Esophagus mucosa (tissue), 1 donor: ENCODE measurements at regions not wholly inside any gene's neighbourhood (a gene's known extent, or its start where the extent isn't known, plus 50 kb on each side); places are given as distances from the start of the nearest gene placed in this dataset.
"Not testable (repeated sequence)": the region's sequence is repeated elsewhere in the genome, so short reads cannot be mapped to it uniquely, and the experiment has no call there.

Experiments
- ATAC-seq: fragments of 200-7000 bp; cut with Tn5 transposase; one replicate; pipeline ENCODE4 v1.9.1; 2020
- donor health status: DM: yes; HTN: yes; CAD: no.

DNA sequence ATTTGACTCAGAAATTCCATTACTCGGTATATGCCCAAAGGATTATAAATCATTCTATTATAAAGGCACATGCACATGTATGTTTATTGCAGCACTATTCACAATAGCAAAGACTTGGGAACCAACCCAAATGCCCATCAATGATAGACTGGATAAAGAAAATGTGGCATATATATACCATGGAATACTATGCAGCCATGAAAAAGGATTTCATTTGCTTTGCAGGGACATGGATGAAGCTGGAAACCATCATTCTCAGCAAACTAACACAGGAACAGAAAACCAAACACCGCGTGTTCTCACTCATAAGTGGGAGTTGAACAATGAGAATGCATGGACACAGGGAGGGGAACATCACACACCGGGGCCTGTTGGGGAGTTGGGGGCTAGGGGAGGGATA is 1297.1 kb downstream of the TBC1D22A start:
- ATAC-seq = not testable (repeated sequence)

DNA sequence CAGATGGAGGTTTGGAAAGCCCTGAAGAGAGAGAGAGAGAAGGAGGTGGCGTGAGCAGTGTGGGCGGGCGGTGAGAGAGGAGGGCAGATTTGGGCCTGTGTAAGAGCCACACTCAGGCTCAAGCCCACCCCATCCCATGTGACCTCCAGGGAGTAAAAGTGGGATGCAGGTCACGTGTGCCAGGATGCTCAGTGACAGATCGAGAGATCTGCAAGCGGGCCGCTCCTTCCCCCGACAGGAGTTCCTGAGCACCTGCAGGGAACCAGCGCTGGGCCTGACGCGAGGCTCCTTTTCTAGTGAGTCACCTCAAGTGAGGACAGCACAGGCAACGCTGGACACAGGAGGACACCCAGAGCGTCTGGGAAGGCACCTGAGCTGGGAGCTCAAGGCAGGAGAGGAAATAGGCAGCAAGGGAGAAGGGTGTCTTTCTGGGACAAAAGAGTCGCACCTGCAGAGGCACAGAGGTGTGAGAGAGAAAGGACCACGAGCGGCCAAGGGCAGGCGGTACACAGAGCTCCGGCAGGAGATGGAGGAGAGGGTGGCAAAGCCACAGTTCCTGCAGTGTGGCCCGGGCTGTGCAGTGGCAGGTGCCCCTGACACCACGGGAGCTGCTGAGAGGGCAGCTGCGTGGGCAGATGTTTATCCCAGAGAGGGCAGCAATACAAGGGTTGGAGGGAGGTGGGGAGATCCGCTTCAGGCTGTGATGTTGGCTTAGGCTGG is 1294.8 kb downstream of the TBC1D22A start:
- peak; percentile 15 for ATAC-seq

DNA sequence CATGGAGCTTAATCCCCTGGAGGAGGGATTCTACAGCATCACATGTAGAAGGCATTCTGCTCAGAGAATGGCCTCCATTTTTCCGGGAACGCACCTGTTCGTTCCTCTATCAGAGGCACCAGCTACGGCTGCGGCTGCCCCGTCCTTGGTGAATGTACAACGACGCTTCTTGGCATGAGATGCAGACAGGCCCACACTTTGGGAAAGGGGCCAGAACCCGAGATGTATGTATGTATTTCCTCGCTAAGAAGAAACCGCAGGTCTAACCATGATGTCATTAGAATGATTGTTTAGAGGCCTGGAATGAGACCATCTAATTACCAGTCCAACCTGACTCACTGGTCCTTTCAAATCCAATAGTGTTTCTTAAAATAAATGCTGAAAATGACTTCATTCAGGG is 1293.4 kb downstream of the TBC1D22A start:
- no peak for ATAC-seq

DNA sequence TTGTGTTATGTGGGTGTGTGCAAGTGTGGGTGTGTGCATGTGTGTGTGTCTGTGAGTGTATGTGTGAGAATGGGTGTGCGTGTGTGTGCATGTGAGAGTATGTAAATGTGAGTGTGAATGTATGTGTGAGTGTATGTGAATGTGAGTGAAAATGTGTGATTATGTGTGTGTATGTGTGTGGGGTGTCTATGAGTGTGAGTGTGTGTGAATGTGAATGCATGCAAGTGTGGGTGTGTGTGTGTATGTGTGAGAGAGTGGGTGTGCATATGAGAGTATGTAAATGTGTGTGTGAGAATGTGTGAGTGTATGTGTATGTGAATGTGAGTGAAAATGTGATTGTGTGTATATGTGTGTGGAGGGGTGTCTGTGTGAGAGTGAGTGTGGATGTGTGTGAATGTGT is 1292.7 kb downstream of the TBC1D22A start:
- no peak for ATAC-seq

DNA sequence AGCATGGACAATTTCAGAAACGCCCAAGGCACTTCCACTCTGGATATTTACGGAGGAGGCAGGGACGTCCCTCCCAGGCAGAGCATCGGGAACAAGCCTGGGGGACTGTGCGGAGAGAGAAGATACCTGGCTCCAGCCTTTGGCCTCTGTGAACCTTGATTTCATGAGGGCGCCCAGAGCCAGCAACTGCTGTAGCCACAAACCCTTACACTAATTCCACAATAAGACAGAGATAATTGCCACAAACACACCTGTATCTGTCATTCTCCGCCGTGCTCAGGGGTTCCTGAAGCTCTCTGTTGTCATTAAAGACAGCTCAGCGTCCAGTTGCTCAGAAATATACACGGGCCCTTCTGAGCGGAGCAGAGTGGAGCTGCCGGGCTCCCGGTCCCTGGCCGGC is 1292.1 kb downstream of the TBC1D22A start:
- ATAC-seq = no peak

DNA sequence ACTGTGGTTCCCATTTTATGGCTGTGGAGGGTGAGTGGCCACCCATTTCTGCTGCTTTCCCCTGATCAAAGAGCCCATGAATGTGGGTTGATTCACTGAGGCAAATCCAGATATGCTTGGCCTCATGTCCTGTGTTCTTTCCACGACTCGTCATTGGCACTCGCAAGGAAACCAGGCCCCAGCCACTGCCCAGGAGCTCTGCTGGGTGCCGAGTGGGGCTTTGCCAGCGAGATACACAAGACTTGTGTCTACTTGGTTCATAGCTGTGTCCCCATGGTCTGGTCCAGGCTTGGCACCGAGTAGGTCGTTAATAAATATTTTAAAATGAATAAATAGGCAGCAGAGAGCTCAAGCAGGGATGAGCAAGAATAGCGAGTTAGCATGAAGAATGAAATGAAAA is 1291.5 kb downstream of the TBC1D22A start:
- no peak for ATAC-seq

DNA sequence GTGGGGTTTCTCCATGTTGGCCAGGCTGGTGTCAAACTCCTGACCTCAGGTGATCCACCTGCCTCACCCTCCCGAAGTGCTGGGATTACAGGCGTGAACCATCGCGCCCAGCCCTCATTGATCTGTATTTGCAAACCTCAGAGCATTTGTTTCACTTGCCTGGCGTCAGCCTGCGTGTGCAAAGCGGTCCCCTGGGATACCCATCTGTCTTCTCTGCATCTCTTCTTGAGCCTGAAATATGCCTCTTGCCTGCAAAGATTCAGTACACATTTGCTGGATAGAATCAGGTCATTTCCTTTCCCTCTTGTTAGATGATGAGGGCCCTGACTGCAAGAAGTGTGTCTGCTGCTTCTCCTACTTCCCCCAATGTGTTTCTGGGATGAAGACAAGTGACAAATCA is 1291.0 kb downstream of the TBC1D22A start:
- no peak for ATAC-seq

DNA sequence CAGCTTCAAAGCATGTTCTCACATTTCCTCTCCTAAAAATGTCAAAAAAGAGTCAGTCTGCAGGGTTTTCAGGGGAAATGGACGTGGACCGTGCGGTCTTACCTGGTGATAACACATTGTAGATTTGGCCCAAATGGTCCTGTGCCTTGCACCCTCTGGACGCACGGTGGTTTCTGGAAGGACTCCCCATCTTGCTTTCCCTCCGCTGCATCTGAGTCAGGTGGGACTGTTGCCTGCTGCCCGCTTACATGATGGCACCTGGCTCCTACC is 1290.1 kb downstream of the TBC1D22A start:
- ATAC-seq = no peak

DNA sequence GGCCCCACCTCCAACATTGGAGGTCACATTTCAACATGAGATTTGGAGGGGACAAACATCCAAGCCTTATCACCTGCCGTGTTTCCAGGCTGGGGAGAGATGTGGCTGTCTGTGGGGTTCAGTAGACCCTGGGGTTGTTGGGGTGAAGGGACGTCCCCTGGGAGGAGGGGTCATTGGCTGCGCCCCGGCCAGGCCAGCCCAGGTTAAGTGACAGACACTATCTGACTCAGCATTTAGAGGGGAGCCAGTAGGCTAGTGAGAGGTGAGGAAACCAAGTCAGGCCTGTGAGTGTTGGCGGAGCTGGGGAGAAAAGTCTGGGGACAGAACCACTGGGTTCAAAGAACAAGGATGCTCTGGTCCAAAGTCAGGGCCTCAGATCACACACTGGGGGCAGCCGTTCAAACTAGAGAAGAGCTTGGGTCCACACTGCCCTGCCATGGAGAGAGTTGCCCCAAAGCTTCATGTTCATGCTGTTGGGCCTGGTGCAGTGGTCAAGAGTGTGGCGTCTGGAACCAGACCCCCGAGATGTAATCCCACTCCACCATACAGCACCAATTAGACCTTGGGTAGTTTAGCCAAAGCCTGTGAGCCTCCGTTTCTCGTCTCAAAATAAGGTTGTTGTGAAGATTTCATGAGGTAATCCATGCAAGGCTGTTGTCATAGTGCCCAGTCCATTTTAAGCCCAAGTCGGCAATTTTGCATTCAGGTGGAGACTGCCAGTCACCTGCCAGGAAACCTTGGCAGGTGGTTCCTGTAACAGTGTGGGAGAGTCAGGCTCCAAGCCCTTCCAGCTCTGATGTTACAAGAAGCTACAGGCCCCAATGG is 1289.6 kb downstream of the TBC1D22A start:
- ATAC-seq = no peak

DNA sequence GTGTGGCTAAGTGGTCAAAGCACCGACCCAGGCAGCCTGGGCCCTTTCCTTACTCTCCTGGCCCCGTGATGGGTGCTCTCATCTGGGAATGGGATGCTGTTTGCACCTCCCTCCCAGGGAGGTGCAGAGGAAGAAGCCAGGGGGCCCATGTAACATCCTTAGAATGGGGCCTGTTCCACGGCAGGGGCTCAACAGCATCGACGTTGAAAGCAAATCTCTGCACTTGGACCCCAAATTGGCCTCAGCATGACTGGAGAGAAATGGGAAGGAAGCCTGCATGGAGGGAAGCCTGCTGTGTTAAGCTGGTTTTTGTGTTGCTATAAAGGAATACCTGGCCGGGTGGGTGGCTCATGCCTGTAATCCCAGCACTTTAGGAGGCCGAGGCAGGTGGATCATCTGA is 1288.4 kb downstream of the TBC1D22A start:
- no peak for ATAC-seq

DNA sequence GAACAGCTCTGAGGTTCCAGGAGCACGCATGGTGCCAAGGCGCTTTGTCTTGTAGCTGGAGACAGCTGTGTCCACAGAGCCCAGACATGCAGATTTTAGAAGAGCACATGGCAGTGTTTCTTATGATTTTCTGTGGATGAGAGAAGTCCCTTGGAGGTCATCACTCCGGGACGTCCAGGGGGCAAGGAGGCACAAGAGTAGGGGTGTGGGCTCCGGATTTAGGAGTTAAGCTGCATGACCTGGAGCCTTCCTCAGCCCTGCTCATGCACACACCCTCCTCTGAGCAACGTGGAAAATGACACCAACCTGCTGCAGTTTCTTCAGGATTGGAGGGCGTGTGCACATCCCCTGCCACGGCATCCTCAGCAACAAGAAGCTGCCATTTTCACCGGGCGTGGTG is 1286.7 kb downstream of the TBC1D22A start:
- ATAC-seq = no peak

DNA sequence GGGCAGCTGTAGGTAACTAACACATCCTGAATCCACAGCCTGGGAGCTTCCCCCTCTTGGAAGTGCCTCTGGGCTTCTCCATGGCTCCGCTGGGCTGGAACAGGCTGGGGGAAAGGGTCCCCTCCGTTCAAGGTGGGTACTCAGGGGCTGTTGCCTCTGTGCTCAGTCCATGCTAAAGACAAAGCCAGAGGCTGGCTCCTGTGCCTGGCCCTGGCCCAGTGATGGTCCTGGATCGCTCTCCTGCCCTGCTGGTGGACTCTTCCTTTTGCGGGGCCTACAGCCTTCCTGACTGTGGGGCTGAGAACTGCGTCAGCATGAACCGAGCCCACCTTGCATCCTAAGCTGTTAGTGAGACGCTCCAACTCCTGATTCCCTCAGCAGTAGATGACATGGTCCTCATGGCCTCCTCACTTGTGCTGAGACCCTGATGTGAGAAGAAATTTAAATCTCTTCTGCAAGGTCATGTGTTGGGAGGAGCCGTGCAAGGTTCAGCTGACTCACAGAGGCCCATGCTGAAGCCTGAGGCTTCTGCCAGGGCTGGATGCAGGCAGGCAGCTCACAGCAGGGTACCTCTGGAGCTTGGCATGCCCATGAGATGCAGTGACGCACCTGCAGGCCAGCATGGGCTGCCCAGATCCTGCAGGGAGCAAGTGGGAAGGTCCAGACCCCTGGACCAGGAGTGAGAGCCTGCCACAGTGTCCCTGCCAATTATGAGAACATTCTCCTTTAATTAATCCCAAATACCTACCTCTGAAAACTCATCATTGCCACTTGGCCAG is 1285.5 kb downstream of the TBC1D22A start:
- no peak for ATAC-seq

DNA sequence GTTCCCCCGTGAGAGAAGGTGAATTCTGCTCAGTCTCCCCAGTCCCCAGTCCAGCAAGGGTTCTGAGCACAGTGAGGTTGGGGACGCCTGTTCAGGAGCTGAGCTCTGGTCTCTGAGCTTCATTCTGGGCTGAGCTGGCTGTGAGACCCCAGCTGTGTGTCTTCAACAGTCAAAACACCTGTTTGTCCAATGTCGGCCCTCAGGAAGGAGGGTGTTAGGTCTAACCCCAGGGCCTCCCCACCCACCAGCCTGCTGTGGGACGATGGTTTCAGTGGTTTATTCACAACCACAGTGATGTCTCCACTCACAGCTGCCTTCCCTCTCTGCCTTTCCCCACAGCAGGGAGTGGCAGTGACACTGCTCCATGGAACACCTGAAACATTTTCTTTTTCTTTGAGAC is 1282.9 kb downstream of the TBC1D22A start:
- no peak for ATAC-seq

DNA sequence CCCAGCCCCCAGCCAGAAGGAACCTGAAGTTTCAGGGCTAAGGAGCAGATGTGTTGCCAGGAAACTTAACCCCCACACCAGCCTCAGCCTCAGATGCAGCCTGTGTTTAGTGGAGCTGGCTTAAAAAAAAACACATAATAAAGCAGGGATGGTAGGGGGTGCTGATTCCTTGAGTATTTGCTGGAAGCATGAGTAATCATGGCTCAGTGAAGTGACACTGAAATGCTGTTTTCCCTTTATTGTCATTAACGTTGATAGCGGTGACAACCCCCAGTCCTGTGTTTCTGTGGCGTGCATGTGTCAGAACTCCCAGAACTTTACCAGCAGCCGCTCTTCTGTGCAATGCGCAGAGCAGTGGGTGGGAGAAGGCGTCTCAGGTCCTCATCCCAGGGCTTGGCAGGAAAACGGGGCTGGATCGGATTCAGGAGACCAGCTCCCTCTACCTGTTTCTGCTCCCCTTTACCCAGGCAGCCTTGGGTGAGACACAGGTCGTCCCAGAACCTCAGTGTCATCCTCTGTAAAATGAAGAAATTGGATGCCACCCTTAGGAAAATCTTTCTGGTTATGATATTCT is 1282.1 kb downstream of the TBC1D22A start:
- no peak for ATAC-seq

DNA sequence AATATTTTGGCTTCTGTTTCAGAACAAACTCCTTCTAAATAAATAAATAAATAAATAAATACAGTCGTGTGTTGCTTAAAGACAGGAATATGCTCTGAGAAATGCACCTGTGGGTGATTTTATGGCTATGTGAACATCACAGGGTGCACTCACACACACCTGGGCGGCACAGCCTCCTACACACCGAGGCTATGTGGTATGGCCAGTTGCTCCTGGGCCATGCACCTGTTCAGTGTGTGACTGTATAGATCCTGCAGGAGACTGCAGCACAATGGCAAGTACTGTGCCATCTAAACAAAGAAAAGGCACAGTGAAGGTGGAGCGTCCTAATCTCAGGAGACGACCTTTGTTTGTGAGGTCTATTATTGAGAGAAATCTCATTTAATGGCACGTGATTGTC is 1281.1 kb downstream of the TBC1D22A start:
- no peak for ATAC-seq

DNA sequence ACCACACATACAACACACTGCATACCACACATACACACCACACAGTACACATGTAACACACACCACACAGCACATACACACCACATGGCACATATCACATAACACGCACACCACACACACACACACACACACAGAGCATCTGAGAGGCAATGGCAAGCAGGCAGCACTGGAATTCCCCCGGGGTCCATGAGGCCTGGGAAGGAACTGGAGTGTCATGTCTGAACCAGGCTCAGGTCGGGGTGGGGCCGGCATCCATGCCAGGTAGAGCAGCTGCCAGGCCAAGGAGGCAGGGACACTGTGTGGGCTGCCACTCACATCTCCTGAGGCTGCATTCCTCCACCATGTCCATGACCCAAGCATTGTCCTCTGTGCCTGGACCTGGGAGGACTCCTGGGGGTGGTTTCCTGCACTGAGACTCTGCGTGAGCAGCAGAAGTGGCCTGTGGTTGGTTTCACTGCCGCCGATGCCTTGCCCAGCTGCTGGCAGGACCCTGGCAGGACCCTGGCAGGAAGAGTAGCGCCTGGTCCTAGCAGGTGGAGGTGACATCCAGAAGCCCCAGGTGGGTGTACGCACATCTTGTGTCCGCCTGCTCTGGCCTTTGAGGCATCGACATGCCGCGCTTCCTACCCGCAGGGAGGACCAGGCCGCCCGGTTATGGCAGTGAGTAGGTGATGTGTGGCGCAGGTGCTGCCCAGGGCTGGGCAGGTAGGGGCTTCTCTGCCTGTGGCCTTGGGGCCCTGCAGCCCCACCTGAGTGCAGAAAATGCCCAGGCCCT is 1280.4 kb downstream of the TBC1D22A start:
- ATAC-seq = no peak

DNA sequence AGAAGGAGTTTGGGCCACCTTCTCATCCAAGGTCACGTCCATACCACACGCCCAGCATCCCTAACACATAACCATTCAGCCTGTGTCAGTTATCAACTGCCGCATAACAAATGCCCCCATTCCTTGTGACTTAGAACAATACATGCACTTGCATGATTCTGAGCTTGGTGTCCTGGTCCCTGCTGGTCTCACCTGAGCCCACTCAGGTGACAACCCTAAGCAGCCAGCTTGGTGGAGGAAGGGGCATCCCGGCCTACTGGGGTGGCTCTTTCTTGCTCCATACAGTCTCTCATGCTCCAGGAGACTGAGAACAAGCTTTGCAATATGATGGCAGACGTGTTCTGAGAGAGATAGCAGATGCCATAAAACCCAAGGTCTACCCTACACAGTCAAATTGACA is 1276.9 kb downstream of the TBC1D22A start:
- ATAC-seq = no peak

DNA sequence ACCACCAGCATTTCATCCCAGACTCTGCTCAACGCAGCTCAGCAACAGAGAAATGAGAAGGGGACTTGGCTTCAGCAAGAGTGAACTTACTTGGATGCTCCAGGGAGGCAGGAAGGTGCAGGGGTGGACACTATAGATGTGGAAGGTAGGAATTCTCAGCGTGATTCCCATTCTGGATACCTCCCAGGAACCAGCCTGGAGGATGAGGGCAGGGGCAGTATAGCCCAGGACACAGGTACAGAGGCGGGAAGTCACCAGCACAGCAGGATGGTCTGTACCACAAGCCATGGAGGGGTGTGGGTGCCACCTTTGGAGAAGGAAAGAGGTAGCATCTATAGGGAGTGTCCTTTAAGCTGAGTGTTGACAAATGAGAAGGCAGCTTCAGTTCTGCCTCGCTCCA is 1275.2 kb downstream of the TBC1D22A start:
- ATAC-seq = no peak

DNA sequence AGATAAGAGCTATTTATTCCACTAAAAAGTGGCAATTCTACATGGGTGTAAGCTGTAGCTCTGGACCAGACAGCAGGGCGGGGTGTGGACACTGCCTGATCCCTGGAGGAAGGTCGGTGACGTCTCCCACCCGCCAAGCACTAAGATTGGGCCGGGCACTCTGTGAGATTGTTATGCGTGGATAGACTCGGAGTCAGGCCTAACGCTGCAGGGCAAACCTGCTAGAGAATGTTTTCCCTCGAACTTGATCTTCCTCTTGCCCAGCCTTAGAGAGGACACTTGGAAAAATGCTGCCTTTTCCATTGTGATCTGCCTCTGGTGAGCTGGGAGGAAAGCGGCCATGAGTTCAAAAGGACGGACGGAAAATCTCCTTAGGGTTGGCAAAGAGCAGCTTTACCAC is 1273.4 kb downstream of the TBC1D22A start:
- ATAC-seq = no peak

DNA sequence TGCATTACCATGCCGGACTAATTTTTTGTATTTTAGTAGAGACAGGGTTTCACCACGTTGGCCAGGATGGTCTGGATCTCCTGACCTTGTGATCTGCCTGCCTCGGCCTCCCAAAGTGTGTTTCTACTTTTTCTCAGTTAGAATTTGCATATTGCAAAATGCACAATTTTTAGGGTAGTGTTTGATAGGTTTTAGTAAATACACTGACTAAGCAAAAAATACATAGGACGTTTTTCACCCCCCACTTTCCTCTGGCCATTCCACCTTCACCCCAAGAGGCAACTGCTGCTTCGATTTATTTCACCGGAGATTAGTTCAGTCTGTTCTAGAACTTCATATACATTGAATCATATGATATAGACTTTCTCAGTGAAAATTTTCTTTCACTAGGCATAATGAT is 1269.1 kb downstream of the TBC1D22A start:
- ATAC-seq = no peak

DNA sequence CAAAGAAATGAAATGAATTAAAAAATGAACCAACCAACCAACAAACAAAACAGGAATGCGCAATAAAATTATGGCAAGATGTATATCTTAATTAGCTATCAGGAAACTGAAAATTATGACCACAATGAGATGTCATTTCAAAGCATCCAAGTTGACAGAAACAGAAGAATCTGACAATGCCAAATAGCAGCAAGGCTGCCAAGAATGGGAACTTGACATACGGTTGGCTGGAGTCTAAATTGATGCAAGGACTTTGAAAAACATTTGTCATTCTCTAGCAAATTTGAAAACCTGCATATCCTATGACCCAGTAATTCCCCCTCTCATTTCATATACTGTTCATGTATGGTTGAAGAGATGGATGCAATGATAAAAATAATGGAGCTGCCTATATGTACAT is 1262.6 kb downstream of the TBC1D22A start:
- ATAC-seq = no peak

DNA sequence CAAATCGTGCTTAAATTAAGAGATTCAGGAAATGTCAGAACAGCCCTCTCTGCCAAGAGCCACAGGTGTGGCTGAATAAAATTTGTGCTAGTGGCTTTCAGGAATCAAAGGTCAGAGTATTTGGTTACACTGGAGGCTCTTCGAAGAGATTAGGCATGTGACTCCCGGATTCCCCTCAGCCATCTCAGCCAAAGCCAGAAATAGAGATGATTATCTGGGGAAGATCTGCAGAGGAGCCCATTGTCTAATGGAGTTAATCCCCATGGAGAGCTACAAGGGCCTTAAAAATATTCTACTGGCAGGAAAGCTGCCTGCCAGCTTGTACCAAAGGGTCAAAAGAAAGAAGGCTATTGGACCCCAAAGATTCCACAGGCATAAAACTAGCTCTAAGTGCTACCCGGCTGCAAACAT is 1259.5 kb downstream of the TBC1D22A start:
- no peak for ATAC-seq

DNA sequence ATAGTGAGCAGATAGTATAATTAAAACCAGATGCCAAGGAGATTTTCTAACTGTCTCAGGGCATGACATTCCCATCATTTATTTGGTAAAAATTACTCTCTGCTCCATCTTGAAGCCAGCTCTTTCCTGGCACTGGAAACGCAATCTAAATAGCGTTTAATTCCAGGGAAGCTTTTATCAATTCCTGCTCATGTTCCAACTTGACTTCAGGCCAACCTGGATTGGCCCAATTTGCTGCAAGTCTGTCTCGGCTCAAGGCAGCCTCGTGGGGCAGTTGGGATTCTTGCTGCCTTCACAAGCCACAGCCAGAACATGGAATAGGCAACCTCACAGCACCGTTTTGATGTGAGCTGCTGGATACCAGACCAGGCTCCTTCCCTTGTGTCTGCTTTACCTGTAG is 1255.9 kb downstream of the TBC1D22A start:
- ATAC-seq = no peak
